ENCODE measurements at regions not wholly inside any gene's neighbourhood (a gene's known extent, or its start where the extent isn't known, plus 50 kb on each side); places are given as distances from the start of the nearest gene placed in this dataset.
A peak's percentile ranks its signal among the peaks of the same experiment; 100 is the strongest.
"Not testable (repeated sequence)": the region's sequence is repeated elsewhere in the genome, so short reads cannot be mapped to it uniquely, and the experiment has no call there.

GRCh38 chr5:58181578-58182286 lies 278.2 kb downstream of the PLK2 start:
- DNase-seq (ENCODE audit: low spot score in 2 of 2) (no peak), FAIRE-seq (no peak)

DNA sequence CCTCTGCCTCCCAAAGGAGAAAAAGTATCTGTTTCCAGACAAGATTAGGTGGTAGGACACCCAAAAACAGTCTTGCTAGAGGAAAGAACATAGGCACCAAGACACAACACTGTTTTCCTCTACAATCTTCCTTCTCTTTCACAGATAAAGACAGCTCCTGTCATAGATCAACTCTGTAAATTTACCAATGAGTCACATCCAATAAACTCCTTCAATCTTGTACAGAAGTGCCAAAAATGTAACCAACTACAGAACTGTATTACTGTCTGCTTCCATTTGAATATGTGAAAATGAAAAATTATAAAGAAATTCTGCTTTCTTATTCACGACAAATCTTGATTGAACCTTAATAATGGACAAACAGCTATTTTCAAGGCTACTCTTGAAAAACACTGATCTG lies 286.9 kb downstream of the PLK2 start:
- FAIRE-seq: no peak
- DNase-seq (ENCODE audit: low spot score in 2 of 2): no peak

DNA sequence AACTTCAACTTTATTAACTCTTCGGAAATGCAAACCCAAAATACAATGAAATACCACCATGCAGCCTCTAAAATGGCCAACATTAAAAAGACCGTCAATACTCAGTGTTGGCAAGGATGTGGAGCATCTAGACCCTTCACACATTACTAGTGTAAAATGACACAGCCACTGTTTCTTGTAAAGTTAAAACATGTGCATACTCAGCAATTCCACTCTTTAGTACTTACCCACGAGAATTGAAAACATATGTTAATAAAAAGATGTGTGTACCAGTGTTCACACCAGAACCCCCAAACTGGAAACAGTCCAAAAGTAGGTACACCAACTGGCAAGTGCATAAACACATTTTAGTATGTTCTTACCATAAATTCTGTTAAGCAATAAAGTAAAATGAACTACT lies 294.7 kb downstream of the PLK2 start:
- FAIRE-seq: no peak
- no peak for DNase-seq (ENCODE audit: low spot score in 2 of 2)

GRCh38 chr5:58161889-58162288 lies 298.0 kb downstream of the PLK2 start:
- not testable (repeated sequence) for FAIRE-seq; DNase-seq (ENCODE audit: low spot score in 2 of 2)

GRCh38 chr5:58156973-58157701 lies 302.7 kb downstream of the PLK2 start:
- DNase-seq (ENCODE audit: low spot score in 2 of 2): no peak
- no peak for FAIRE-seq

- DNase-seq (ENCODE audit: low spot score in 2 of 2) (peak in 1 of 2 donors; percentile 14), FAIRE-seq (no peak)
Observed at GRCh38 chr5:58156361-58156760, 303.5 kb downstream of the PLK2 start.

- no peak for FAIRE-seq
- DNase-seq (ENCODE audit: low spot score in 2 of 2): no peak
Observed at GRCh38 chr5:58153255-58153654, 306.6 kb downstream of the PLK2 start.

- peak; percentile 75 for FAIRE-seq
- no peak for DNase-seq (ENCODE audit: low spot score in 2 of 2)
Observed at GRCh38 chr5:58151414-58151813, 308.5 kb downstream of the PLK2 start.

- DNase-seq (ENCODE audit: low spot score in 2 of 2): no peak
- FAIRE-seq: no peak
Observed at GRCh38 chr5:58150926-58151325, 309.0 kb downstream of the PLK2 start.

- FAIRE-seq: no peak
- DNase-seq (ENCODE audit: low spot score in 2 of 2): no peak
Observed at GRCh38 chr5:58149746-58150145, 310.1 kb downstream of the PLK2 start.

- DNase-seq (ENCODE audit: low spot score in 2 of 2) (no peak), FAIRE-seq (no peak)
Observed at GRCh38 chr5:58149345-58149744, 310.5 kb downstream of the PLK2 start.

- DNase-seq (ENCODE audit: low spot score in 2 of 2): no peak
- FAIRE-seq: no peak
Observed at GRCh38 chr5:58148254-58148775, 311.6 kb downstream of the PLK2 start.

GRCh38 chr5:58145397-58145934 lies 314.4 kb downstream of the PLK2 start:
- no peak for DNase-seq (ENCODE audit: low spot score in 2 of 2)

GRCh38 chr5:58143727-58144126 lies 316.2 kb downstream of the PLK2 start:
- FAIRE-seq: no peak
- DNase-seq (ENCODE audit: low spot score in 2 of 2): no peak

More at GRCh38 chr5:58145397-58145934, 314.4 kb downstream of the PLK2 start:
- no peak for FAIRE-seq

DNA sequence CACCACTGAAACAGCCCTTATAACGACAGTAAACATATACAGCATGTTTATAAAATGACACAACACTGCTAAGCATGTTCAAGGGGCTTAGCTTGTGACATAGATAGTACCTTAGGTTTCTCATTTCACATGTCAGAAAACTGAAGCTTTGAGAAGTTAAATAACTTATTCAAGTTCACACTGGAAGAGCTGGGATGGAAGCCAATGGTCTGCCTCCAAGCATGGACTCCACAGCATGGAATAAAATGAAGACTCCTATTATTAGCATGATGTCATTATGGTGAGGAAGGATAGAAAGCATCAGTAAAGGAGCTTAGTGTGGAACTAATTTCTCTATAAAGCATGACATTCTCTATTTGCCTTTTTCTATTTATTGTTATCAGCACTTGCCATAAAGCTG lies 316.7 kb downstream of the PLK2 start:
- FAIRE-seq (no peak), DNase-seq (ENCODE audit: low spot score in 2 of 2) (no peak)

GRCh38 chr5:58138791-58139190 lies 321.1 kb downstream of the PLK2 start:
- DNase-seq (ENCODE audit: low spot score in 2 of 2) (no peak), FAIRE-seq (peak; percentile 96)

DNA sequence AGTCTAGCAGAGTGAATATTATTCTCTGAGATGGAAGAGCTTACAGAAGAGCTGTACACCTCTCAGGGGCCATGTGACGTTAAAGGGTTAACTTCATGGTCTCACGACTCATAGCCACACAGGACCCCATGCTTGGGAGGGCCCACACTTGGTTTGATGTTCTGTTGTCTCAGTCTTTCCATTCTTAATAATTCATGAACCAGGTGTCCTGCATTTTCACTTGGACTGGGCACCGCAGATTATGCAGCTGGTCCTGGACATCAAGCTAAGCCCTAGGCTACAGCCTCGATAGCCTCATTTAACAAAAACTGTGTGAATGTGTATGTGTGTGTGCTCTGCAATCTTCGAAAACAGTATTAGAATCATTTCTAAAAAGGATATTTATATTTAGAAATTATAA lies 323.5 kb downstream of the PLK2 start:
- FAIRE-seq (no peak), DNase-seq (ENCODE audit: low spot score in 2 of 2) (no peak)

DNA sequence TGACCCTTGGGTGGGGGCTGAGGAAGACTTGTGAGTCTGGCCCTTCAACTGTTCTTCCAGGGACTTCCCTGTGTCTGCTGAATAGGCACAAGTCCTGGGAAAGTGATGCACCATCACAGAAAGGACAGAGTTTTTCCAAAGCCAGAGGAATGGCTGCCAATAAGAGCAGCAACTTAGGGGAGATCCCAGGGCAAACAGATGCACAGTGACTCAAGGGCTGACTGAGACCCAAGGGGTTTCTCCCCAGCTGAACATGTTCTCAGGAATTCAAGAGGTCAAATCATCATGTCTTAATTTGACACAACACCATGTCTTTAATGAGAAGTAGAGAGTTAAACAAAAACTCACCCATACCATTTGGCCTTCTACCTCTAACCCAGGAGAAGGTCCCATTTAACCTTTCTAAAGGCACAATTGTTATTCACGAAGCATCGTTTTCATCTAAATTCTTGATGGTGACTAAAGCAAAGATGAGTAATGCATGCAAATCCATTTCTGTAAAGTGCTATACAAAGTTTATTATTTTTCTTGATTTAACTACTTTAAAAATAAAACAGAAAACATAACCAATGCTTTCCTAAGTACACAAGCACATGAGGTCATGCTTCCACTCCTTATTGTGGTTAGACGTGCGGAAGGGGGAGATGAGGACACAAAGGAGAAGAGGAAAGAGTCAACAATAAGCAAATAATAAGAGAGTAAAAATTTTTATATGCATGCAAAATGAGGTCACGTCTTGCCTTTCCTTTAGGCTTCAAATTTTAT lies 324.1 kb downstream of the PLK2 start:
- FAIRE-seq (no peak), DNase-seq (ENCODE audit: low spot score in 2 of 2) (no peak)

- DNase-seq (ENCODE audit: low spot score in 2 of 2): no peak
- no peak for FAIRE-seq
Observed at GRCh38 chr5:58133631-58134296, 326.1 kb downstream of the PLK2 start.

DNA sequence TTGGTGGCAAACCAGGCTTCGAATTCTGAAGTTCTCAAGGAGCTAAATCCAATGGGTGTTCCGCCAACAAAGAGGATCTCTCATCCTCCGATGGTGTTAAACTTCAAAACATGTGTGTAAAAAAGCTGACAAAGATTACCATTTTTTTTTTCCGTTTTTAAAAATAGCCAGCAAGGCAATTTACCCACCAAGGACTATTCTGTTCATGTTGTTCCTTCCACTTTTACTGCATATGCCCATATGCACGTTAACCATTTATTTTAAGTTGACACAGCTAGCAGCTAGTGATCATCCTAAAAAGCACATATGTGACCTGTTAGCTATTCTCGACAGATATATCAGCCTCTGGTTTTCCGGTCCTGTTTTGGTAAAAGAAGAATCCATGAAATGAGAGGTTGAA lies 326.7 kb downstream of the PLK2 start:
- no peak for DNase-seq (ENCODE audit: low spot score in 2 of 2)
- no peak for FAIRE-seq

Measured in frontal cortex (tissue), 3 donors.